SJCRH30 (cell line): ENCODE measurements at regions not wholly inside any gene's neighbourhood (a gene's known extent, or its start where the extent isn't known, plus 50 kb on each side); places are given as distances from the start of the nearest gene placed in this dataset.

Experiments used
- DNase-seq, 2 experiments: peaks; one replicate each; pipeline ENCODE4 v3.0.0-alpha.2; 2015 to 2020
- H3K27ac ChIP-seq: fragments of 250-450 bp; sonication (Bioruptor Pico); 2 replicates; pipeline ENCODE4 v1.5.1; 2020; ENCODE audit warnings: mild to moderate bottlenecking, moderate library complexity
- H3K27me3 ChIP-seq: fragments of 250-450 bp; sonication (Bioruptor Pico); 2 replicates; pipeline ENCODE4 v1.5.1; 2020; ENCODE audit warnings: mild to moderate bottlenecking, moderate library complexity
- H3K36me3 ChIP-seq: fragments of 250-450 bp; sonication (Bioruptor Pico); 2 replicates; pipeline ENCODE4 v1.5.1; 2020; ENCODE audit warnings: mild to moderate bottlenecking, moderate library complexity
- H3K4me1 ChIP-seq: fragments of 250-450 bp; sonication (Bioruptor Pico); 2 replicates; pipeline ENCODE4 v1.5.1; 2020; ENCODE audit warnings: mild to moderate bottlenecking, moderate library complexity
- H3K4me3 ChIP-seq: fragments of 250-450 bp; sonication (Bioruptor Pico); 2 replicates; pipeline ENCODE4 v1.5.1; 2020; ENCODE audit warnings: mild to moderate bottlenecking, moderate library complexity
- H3K9me3 ChIP-seq: fragments of 250-450 bp; sonication (Bioruptor Pico); replicated peaks from 2 replicates; pipeline ENCODE4 v1.5.1; 2020; ENCODE audit warnings: mild to moderate bottlenecking, moderate library complexity

DNA sequence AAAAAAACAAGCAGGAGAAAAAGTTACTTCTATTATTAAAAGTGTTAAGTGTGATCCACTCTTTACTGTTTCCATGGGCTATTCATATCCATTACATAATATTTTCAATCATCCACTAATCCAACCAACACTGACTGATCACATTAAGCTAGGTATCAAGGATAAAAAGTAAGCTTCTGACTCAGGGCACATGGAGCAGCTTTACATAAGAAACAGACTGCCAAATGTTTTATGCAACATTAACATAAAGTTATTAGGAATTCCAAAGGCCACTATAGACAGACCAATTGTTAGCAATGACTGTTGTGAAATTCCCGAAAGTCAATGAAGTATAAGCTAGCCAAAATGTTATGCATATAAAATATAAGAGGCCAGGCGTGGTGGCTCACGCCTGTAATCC, 277.6 kb downstream of the ZEB2 start:
- H3K36me3 ChIP-seq: no peaks in the 10 kb centered on the region
- H3K4me3 ChIP-seq: no peak overlapping the region
- no peaks in the 10 kb centered on the region for H3K27me3 ChIP-seq
- H3K4me1 ChIP-seq: no peaks in the 10 kb centered on the region
- H3K9me3 ChIP-seq: no peaks in the 10 kb centered on the region
- no peak for DNase-seq
- no peak overlapping the region for H3K27ac ChIP-seq

GRCh38 chr2:144241801-144242200, 278.1 kb downstream of the ZEB2 start:
- Histone ChIP-seq H3K36me3 (no peaks in the 10 kb centered on the region), H3K27me3 (no peaks in the 10 kb centered on the region), H3K9me3 (no peaks in the 10 kb centered on the region), H3K4me3 (no peak overlapping the region), H3K27ac (no peak overlapping the region), H3K4me1 (no peaks in the 10 kb centered on the region)
- DNase-seq: no peak

GRCh38 chr2:144240656-144241339, 279.1 kb downstream of the ZEB2 start:
- H3K4me3 ChIP-seq: no peak overlapping the region
- H3K36me3 ChIP-seq: no peaks in the 10 kb centered on the region
- no peaks in the 10 kb centered on the region for H3K4me1 ChIP-seq
- no peaks in the 10 kb centered on the region for H3K27me3 ChIP-seq
- H3K27ac ChIP-seq: no peak overlapping the region
- DNase-seq: no peak
- no peaks in the 10 kb centered on the region for H3K9me3 ChIP-seq

DNA sequence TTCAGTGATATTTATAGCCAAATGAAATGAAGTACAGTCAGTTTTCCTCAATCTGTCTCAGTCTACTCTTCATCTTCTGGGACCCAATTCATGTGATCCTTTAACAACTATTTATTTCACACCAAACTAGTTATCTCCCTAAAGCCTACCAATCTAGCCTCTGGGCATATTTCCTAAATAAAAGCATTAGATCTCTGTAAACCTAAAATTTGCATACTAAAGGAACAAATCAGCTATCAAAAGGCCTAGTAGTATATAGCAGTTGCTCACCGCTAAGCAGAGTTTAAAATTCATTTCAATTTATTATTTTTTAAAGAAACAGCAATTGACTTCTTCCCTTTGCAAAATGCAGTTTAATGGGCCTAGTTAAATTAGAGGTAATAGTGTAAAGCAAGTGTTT, 280.2 kb downstream of the ZEB2 start:
- Histone ChIP-seq H3K36me3 (no peaks in the 10 kb centered on the region), H3K27me3 (no peaks in the 10 kb centered on the region), H3K27ac (no peak overlapping the region), H3K4me3 (no peak overlapping the region), H3K9me3 (no peaks in the 10 kb centered on the region), H3K4me1 (no peaks in the 10 kb centered on the region)
- no peak for DNase-seq

- H3K9me3 ChIP-seq: no peaks in the 10 kb centered on the region
- H3K4me1 ChIP-seq: no peaks in the 10 kb centered on the region
- H3K27ac ChIP-seq: no peak overlapping the region
- no peaks in the 10 kb centered on the region for H3K27me3 ChIP-seq
- no peak for DNase-seq
- H3K4me3 ChIP-seq: no peak overlapping the region
- no peaks in the 10 kb centered on the region for H3K36me3 ChIP-seq
These were observed 280.6 kb downstream of the ZEB2 start for GRCh38 chr2:144239306-144239705.

- Histone ChIP-seq H3K4me3 (no peak overlapping the region), H3K27ac (no peak overlapping the region), H3K4me1 (no peaks in the 10 kb centered on the region), H3K27me3 (no peaks in the 10 kb centered on the region), H3K36me3 (no peaks in the 10 kb centered on the region), H3K9me3 (no peaks in the 10 kb centered on the region)
- DNase-seq: peak in 1 of 2 experiments; percentile 21
These were observed 281.9 kb downstream of the ZEB2 start for GRCh38 chr2:144237830-144238627.

- Histone ChIP-seq H3K4me3 (no peak overlapping the region), H3K4me1 (no peaks in the 10 kb centered on the region), H3K9me3 (no peaks in the 10 kb centered on the region), H3K27ac (no peak overlapping the region), H3K36me3 (no peaks in the 10 kb centered on the region), H3K27me3 (no peaks in the 10 kb centered on the region)
- DNase-seq: no peak
These were observed 282.8 kb downstream of the ZEB2 start for GRCh38 chr2:144237108-144237507.

DNA sequence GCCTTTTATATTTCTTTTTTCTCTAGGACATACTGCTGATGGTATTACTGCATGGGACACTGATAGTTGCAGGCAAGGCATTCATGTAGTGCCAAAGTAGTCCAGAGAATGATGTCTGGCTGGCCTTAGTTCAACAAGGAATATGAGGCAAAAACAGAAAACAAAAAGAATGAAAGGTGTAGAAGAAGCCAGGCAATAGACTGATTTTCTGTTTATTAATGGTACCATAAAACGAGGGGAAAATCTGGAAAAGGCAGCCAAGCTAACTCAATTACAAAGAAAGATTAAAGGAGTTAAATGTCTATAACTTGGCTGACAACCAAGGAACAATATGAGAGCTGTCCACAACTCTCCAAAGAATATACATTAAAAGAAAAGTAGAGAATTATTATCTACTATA, 284.9 kb downstream of the ZEB2 start:
- Histone ChIP-seq H3K27ac (no peak overlapping the region), H3K9me3 (no peaks in the 10 kb centered on the region), H3K27me3 (no peaks in the 10 kb centered on the region), H3K36me3 (no peaks in the 10 kb centered on the region), H3K4me1 (no peaks in the 10 kb centered on the region), H3K4me3 (no peak overlapping the region)
- no peak for DNase-seq

DNA sequence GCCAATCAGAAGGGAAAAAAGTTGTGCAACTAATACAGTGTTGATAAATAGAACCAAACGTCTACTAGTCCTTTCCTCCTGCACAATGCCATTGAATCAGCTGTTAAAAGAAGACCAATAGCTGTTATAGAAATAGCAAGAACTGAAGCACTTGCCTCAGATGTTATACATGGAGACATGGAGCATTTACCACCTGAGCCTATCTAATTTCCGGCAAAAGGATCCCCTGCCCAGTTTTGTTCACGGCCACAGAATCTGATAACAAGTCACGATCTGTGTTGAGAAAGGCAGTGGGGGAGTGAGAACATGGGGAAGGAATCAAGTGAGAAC, 285.4 kb downstream of the ZEB2 start:
- H3K36me3 ChIP-seq: no peaks in the 10 kb centered on the region
- no peaks in the 10 kb centered on the region for H3K4me1 ChIP-seq
- H3K27ac ChIP-seq: no peak overlapping the region
- no peaks in the 10 kb centered on the region for H3K27me3 ChIP-seq
- no peak overlapping the region for H3K4me3 ChIP-seq
- H3K9me3 ChIP-seq: no peaks in the 10 kb centered on the region
- DNase-seq: no peak

GRCh38 chr2:144233733-144234541, 286.0 kb downstream of the ZEB2 start:
- H3K27ac ChIP-seq: no peak overlapping the region
- H3K36me3 ChIP-seq: no peaks in the 10 kb centered on the region
- H3K9me3 ChIP-seq: no peaks in the 10 kb centered on the region
- H3K4me1 ChIP-seq: no peaks in the 10 kb centered on the region
- DNase-seq: no peak
- H3K4me3 ChIP-seq: no peak overlapping the region
- no peaks in the 10 kb centered on the region for H3K27me3 ChIP-seq

GRCh38 chr2:144233317-144233716, 286.6 kb downstream of the ZEB2 start:
- H3K27ac ChIP-seq: no peak overlapping the region
- DNase-seq: no peak
- no peak overlapping the region for H3K4me3 ChIP-seq
- no peaks in the 10 kb centered on the region for H3K4me1 ChIP-seq
- no peaks in the 10 kb centered on the region for H3K27me3 ChIP-seq
- no peaks in the 10 kb centered on the region for H3K36me3 ChIP-seq
- H3K9me3 ChIP-seq: no peaks in the 10 kb centered on the region

GRCh38 chr2:144230448-144231085, 289.4 kb downstream of the ZEB2 start:
- no peak for DNase-seq
- H3K4me1 ChIP-seq: no peaks in the 10 kb centered on the region
- no peak overlapping the region for H3K4me3 ChIP-seq
- no peaks in the 10 kb centered on the region for H3K36me3 ChIP-seq
- no peaks in the 10 kb centered on the region for H3K9me3 ChIP-seq
- H3K27me3 ChIP-seq: no peaks in the 10 kb centered on the region
- H3K27ac ChIP-seq: no peak overlapping the region

DNA sequence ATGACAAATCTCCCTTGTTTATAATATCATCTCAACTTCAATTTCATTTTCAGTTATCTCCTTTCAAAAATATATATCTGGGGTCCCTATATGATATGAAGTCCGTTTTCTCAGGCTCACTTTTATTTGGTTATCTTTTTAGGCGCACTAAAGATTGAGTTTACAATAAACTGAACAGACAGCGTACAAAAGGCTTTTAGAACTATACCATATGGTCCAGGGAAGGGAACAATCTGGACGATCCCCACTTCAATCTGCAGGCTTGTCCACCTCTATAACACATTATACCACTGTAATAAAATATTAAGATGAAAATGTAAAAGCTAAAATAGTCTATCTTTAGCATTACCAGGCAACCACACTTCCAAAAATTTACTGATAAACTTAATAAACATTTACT, 289.9 kb downstream of the ZEB2 start:
- Histone ChIP-seq H3K9me3 (no peaks in the 10 kb centered on the region), H3K4me1 (no peaks in the 10 kb centered on the region), H3K27ac (no peak overlapping the region), H3K36me3 (no peaks in the 10 kb centered on the region), H3K27me3 (no peaks in the 10 kb centered on the region), H3K4me3 (no peak overlapping the region)
- DNase-seq: no peak

DNA sequence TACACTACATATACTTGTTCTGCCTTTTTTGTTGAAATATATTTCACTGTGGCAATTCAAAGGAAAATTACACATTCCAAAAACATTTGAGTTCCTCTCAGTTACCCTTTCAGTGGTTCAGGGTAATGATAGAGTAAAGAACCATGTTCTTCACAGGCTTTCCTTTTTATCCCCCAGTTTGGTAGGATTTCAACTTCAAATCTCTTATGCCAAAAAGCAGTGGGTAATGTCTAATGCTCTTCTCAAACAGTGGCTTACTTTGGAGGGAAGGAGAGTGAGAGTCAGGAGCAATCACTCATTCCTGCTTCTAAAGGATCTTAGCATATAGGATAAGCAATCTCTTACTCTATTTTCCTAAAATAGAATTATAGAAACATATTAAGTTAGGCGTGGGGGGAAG, 290.6 kb downstream of the ZEB2 start:
- Histone ChIP-seq H3K4me3 (no peak overlapping the region), H3K36me3 (no peaks in the 10 kb centered on the region), H3K27me3 (no peaks in the 10 kb centered on the region), H3K27ac (no peak overlapping the region), H3K4me1 (no peaks in the 10 kb centered on the region), H3K9me3 (no peaks in the 10 kb centered on the region)
- DNase-seq: no peak
